Stimulated activated naive CD8-positive, alpha-beta T cell treated with anti-CD3 and anti-CD28 coated beads, Interleukin-15, Interleukin-2, amounts not matched to agents 100 ng/mL and 50 ng/mL, for 24 hours (primary cell): ENCODE measurements at regions not wholly inside any gene's neighbourhood (a gene's known extent, or its start where the extent isn't known, plus 50 kb on each side); places are given as distances from the start of the nearest gene placed in this dataset.
"Not testable (repeated sequence)": the region's sequence is repeated elsewhere in the genome, so short reads cannot be mapped to it uniquely, and the experiment has no call there.

Experiments
- H3K27ac Mint-ChIP-seq: one replicate; pipeline ENCODE4 v1.8.0; 2021; ENCODE audit warnings: mild to moderate bottlenecking, mixed read lengths
- H3K27me3 Mint-ChIP-seq: one replicate; pipeline ENCODE4 v1.8.0; 2021; ENCODE audit warnings: mixed read lengths
- H3K36me3 Mint-ChIP-seq: one replicate; pipeline ENCODE4 v1.8.0; 2021; ENCODE audit warnings: low read depth, mixed read lengths
- H3K4me1 Mint-ChIP-seq: one replicate; pipeline ENCODE4 v1.8.0; 2021; ENCODE audit warnings: low read depth, mixed read lengths
- H3K4me3 Mint-ChIP-seq: one replicate; pipeline ENCODE4 v1.8.0; 2021; ENCODE audit warnings: mild to moderate bottlenecking, mixed read lengths
- H3K9me3 Mint-ChIP-seq: one replicate; pipeline ENCODE4 v1.8.0; 2021; ENCODE audit warnings: mixed read lengths

DNA sequence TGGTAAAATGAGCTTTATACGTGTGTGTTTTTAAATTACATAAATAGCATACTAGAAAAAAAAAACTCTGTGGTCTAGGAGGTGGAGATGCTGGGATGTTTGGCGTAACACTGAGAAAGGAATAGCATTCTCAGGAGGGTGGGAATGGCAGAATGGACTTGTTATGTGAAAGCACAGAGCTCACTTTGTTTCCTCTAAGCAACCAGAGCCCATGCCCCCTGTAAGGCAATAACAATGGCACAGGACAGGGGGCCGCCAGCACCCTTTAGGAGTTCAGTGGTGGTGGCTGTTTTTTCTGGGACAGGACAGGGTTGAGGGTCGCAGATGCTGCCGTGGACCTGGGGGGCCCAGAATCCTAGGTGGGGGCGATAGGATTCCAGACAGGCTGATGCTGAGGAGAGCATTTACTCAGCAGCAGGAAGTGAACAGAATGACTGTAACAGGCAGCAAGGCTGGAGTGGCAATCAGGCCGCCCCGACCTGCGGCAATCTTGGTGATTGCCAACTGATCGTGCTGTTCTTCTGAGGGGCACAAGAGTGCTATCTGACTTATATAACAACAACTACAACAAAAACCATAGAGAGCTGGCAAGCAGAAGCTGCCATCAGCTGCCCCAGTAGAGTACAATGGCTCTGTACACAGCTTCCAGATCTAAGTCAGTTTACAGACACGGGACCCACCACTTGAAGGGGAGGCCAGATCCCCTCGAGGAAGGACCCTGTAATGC is 160.4 kb downstream of the UACA start:
- Mint-ChIP-seq H3K27ac (no peak overlapping the region), H3K4me1 (no peaks in the 10 kb centered on the region), H3K36me3 (no peaks in the 10 kb centered on the region), H3K9me3 (peaks cover 9% of the 10 kb centered on the region), H3K27me3 (peaks cover 8% of the 10 kb centered on the region), H3K4me3 (no peak overlapping the region)

DNA sequence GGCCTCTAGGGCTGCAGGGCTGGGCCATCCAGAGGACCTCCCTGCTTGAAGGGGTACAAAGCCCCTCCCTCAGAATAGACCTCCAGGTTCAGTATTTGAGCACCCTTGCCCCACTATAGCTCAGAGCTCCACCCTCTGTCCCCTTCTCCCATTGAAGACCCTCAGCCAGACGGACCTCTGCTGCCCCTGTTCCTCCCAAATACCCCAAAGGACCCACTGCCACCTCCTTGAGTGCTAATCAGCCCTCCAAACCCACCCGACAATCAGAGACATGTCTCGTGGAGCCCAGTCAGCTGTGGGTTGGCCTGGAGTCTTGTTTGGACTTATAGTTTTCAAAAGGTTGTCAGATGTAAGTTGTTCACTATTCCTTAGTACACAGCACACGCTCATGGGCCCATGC is 161.1 kb downstream of the UACA start:
- Mint-ChIP-seq H3K27me3 (peaks cover 8% of the 10 kb centered on the region), H3K36me3 (no peaks in the 10 kb centered on the region), H3K4me3 (no peak overlapping the region), H3K27ac (no peak overlapping the region), H3K4me1 (no peaks in the 10 kb centered on the region), H3K9me3 (peaks cover 9% of the 10 kb centered on the region)

GRCh38 chr15:70597945-70598344 is 165.4 kb downstream of the UACA start:
- Mint-ChIP-seq H3K27ac (no peak overlapping the region), H3K9me3 (peaks cover 25% of the 10 kb centered on the region), H3K4me3 (no peak overlapping the region), H3K36me3 (peaks cover 4% of the 10 kb centered on the region), H3K4me1 (no peaks in the 10 kb centered on the region), H3K27me3 (peaks cover 13% of the 10 kb centered on the region)

GRCh38 chr15:70597056-70597603 is 166.2 kb downstream of the UACA start:
- Mint-ChIP-seq H3K9me3 (peaks cover 25% of the 10 kb centered on the region), H3K36me3 (peaks cover 4% of the 10 kb centered on the region), H3K27me3 (peaks cover 13% of the 10 kb centered on the region), H3K27ac (no peak overlapping the region), H3K4me3 (no peak overlapping the region), H3K4me1 (no peaks in the 10 kb centered on the region)

DNA sequence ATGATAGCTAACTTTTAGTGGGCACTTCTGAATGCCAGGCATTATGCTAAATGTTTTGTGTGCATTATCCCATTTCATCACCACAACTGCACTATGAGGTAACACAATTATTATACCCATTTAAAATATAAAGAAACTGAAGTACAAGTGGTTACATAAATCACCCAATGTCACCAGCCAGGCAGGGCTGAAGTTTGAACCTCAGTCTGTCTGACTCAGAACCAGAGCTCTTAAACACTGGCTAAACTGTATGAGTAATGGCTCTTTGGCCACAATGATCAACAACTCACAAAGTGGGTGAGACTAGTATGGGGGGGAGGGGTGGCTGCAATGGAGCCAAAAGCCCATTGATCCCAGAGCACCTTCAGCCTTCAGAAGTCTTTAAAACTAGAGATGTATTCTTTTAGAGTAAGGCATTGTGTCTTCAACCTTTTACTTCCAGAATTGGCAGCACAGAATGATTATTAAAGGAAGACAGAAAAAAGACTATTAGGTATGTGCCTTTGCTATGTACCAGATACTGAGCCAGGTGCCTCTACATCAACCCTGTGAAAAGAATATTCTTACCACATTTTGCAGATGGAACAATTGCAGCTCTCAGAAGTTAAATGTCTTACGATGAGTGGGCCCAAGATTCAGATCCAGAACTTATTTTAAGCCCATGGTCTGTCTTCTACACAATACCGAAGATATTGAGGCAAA is 166.9 kb downstream of the UACA start:
- no peaks in the 10 kb centered on the region for H3K4me1 Mint-ChIP-seq
- peaks cover 13% of the 10 kb centered on the region for H3K27me3 Mint-ChIP-seq
- H3K36me3 Mint-ChIP-seq: peaks cover 4% of the 10 kb centered on the region
- H3K27ac Mint-ChIP-seq: no peak overlapping the region
- no peak overlapping the region for H3K4me3 Mint-ChIP-seq
- peaks cover 25% of the 10 kb centered on the region for H3K9me3 Mint-ChIP-seq

DNA sequence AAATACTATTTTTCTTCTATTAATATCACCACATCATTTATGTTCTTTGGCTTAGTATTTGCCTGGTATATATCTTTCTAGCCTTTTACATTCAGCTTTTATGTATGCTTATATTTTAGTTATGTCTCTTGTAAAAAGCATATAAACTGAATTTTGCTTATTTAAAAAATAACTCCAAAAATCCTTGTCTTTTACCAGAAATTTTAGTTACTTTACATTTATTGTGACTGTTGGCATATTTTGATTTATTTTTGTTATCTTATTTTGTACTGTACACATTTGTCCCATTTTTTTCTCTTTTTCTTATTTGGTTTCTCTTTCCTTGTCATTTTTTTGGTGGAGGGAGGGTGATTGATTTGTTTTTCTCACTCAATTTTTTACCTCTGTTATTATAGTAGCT is 169.6 kb downstream of the UACA start:
- Mint-ChIP-seq H3K36me3 (peaks cover 4% of the 10 kb centered on the region), H3K27me3 (peaks cover 15% of the 10 kb centered on the region), H3K9me3 (peaks cover 16% of the 10 kb centered on the region), H3K27ac (no peak overlapping the region), H3K4me3 (no peak overlapping the region), H3K4me1 (no peaks in the 10 kb centered on the region)

DNA sequence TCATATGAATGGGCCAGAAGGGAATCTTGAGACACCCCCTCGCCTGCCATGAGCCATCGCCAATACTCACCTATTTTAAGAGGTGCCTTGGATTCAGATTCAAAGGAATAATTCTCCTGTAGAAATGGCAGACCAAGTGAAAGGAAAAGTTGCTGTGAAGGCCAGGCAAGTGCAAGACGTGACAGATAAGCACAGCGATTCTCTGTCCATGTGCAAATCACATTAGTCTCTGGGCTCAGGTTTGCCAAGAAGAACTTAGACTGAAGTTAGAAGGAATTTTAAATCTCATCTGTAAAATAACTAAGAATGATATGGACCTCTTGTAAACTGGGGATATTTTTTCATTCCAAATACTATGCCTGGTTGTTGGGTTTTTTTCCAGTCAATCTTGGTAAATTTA is 173.6 kb downstream of the UACA start:
- Mint-ChIP-seq H3K4me3 (no peak overlapping the region), H3K36me3 (peaks cover 4% of the 10 kb centered on the region), H3K9me3 (peaks cover 10% of the 10 kb centered on the region), H3K27ac (no peak overlapping the region), H3K27me3 (peaks cover 35% of the 10 kb centered on the region), H3K4me1 (peaks cover 9% of the 10 kb centered on the region)

- Mint-ChIP-seq H3K4me3 (no peak overlapping the region), H3K4me1 (peaks cover 12% of the 10 kb centered on the region), H3K9me3 (peaks cover 7% of the 10 kb centered on the region), H3K27ac (no peak overlapping the region), H3K36me3 (peaks cover 4% of the 10 kb centered on the region), H3K27me3 (peaks cover 38% of the 10 kb centered on the region)
Observed at GRCh38 chr15:70589221-70589620, 174.1 kb downstream of the UACA start.

- Mint-ChIP-seq H3K36me3 (no peaks in the 10 kb centered on the region), H3K4me1 (peaks cover 12% of the 10 kb centered on the region), H3K27me3 (peaks cover 39% of the 10 kb centered on the region), H3K9me3 (peaks cover 3% of the 10 kb centered on the region), H3K4me3 (no peak overlapping the region), H3K27ac (no peak overlapping the region)
Observed at GRCh38 chr15:70588613-70589012, 174.7 kb downstream of the UACA start.

DNA sequence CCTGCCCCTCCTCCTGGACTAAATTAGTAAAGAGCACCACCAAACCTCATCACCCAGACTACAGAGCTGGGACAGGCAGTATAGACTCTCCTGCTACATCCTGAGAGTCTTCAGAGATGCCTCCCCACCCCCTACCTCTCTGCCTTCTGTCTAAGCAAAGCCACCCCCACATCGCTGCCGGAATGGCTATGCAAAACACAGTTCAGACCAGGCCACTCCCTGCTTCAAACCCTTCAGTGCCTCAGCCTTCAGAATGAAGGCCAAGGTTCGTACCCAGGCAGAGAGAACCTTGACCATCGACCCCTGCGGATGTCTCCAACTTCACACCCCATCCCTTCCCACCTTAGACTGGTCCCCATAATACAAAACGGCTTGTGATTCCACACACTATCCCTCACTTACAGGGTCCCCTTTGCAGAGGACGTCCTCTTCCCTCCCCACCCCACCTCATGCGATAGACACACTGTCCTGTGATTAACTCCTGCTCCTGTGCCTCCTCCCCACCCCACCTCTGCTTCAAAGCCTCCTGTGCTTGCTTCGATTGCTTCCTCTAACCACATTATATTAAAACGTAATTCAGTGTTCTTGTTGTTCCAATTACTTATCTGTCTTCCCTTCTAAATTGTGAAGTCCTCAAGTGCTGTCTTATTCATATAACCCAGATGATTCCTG is 175.3 kb downstream of the UACA start:
- Mint-ChIP-seq H3K4me1 (peaks cover 12% of the 10 kb centered on the region), H3K4me3 (no peak overlapping the region), H3K27ac (no peak overlapping the region), H3K9me3 (no peaks in the 10 kb centered on the region), H3K36me3 (no peaks in the 10 kb centered on the region), H3K27me3 (peaks cover 41% of the 10 kb centered on the region)

- H3K36me3 Mint-ChIP-seq, H3K27ac Mint-ChIP-seq, H3K9me3 Mint-ChIP-seq, H3K4me3 Mint-ChIP-seq: not testable (repeated sequence)
- Mint-ChIP-seq H3K4me1 (peaks cover 12% of the 10 kb centered on the region), H3K27me3 (peaks cover 41% of the 10 kb centered on the region)
Observed at GRCh38 chr15:70587012-70587634, 176.2 kb downstream of the UACA start.

- Mint-ChIP-seq H3K9me3 (no peaks in the 10 kb centered on the region), H3K4me3 (no peak overlapping the region), H3K27me3 (peaks cover 41% of the 10 kb centered on the region), H3K4me1 (peaks cover 12% of the 10 kb centered on the region), H3K36me3 (no peaks in the 10 kb centered on the region), H3K27ac (no peak overlapping the region)
Observed at GRCh38 chr15:70586241-70586640, 177.1 kb downstream of the UACA start.

- H3K27me3 Mint-ChIP-seq: peaks cover 41% of the 10 kb centered on the region
- no peak overlapping the region for H3K27ac Mint-ChIP-seq
- no peaks in the 10 kb centered on the region for H3K9me3 Mint-ChIP-seq
- H3K36me3 Mint-ChIP-seq: no peaks in the 10 kb centered on the region
- H3K4me3 Mint-ChIP-seq: peak overlapping the region; percentile 45
- H3K4me1 Mint-ChIP-seq: peaks cover 12% of the 10 kb centered on the region
Observed at GRCh38 chr15:70585707-70586034, 177.7 kb downstream of the UACA start.

- Mint-ChIP-seq H3K27me3 (peaks cover 38% of the 10 kb centered on the region), H3K4me1 (peaks cover 12% of the 10 kb centered on the region), H3K9me3 (no peaks in the 10 kb centered on the region), H3K27ac (no peak overlapping the region), H3K36me3 (no peaks in the 10 kb centered on the region), H3K4me3 (no peak overlapping the region)
Observed at GRCh38 chr15:70584838-70585706, 178.3 kb downstream of the UACA start.
